SKM-1 (cell line): ENCODE measurements at regions not wholly inside any gene's neighbourhood (a gene's known extent, or its start where the extent isn't known, plus 50 kb on each side); places are given as distances from the start of the nearest gene placed in this dataset.

ENCODE experiments used
- DNase-seq: peaks from one replicate; lab custom pipeline; 2025; ENCODE audit not compliant: unreplicated experiment; lab: John Stamatoyannopoulos, UW

DNA sequence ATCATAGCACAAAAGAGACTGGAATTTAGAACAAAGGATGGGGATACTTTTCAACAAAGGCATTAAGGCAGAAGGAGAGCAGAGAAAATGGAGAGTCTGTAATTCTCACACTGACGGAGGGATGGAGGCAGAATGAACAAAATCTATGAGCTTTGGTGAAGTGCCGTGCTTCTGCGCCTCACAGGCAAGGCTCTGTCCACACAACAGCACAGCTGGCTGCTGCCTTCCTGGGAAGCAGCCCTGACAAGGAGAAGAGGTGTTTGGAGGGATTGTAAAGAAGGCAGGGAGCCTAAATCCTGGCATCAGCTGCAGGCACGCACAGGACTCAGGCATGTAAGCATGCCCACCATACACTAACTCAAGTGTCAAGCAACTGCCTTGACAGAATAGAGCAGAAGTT lies 485.2 kb upstream of the KIF2A start:
- DNase-seq, result no peak

DNA sequence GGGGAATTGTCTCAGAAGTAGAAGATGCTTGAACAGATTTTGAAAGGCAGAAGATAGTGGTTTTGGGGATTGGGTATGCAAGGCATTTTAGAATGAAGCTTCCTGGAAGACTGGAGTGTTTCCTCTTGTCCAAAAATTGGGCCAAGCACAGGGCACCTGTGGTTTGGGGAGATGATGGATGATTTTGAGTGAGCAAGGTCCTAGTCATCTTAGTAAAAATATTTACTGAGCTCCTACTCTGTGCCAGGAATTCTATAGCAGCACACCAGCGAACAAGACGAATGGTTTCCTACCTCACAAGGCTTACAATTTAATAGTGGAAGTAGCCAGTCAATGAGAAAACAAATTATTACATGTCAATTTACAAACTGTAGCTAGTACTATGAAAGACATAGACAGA lies 484.4 kb upstream of the KIF2A start:
- no peak for DNase-seq

DNA sequence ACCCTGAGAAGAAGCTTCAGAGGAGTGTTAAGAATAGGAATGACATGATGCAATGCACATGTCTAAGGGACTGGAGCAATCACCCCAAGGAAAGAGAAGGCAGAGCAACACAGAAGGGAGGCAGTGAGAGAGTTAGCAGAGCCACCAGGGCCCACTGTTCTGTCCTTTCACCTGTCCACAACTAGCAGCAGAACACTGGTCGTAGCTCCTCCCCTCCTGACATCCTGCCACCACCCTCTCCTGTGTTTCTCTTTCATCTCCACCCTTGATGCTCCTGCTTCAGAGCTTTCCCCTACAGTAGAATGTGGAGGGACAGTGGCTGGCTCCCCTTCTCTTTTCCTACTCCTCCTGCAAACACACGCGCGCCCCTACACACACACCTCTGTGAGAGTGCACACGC lies 483.4 kb upstream of the KIF2A start:
- no peak for DNase-seq

DNA sequence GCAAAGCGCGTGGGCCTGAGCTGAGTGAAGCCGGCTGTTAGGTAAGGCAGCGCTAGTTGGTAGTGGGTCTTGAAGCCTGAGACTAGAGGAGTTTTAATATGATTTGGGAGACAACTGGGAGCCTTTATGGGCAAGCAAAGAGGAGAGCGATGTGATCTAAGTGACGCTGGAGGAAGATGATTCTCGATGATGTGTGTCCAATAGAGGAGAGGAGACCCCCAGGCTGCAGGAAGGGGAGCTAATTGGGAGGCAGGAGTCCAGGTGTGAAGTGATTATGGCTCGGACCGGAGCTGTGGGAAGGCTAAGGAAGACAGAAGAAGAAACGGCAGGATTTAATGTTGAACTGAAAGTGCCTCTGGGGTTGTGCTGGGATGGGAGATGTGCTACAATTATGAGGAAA lies 482.9 kb upstream of the KIF2A start:
- no peak for DNase-seq

DNA sequence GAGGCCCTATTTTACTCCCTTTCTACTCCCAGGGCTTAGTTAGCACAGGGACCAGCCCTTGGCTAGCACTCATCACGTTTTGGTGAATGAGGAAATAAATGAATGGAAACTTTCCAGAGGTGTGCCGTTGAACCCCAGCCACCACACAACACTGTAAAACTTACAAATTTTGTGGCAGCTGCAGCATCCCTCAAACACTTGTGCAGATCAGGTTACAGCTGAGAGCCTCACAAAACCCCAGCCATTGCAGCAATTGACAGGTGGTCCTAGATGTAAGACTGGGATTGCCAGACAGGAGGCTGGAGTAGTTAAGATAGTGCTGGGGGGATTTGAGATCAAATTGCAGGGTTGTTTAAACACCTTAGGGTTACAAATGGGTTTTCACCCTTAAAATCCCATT lies 482.2 kb upstream of the KIF2A start:
- DNase-seq, result no peak

DNA sequence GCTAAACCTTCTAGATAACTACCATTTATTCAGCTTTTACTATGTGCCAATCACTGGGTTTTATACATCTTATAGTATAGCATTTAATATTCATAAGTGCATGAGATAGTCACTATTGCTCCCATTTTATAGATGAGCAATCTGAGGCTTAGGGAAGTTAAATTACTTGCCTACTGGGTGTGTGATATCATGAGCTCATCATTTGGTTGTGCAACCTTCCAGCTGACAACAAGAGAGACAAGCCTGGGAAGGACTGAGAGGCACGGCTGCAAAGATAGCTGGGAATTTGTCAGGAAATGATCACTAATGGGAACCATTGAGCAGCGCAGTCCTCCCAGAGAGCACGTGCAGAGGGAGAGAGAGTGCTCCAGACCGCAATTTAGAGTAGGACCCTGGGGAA lies 481.6 kb upstream of the KIF2A start:
- no peak for DNase-seq

DNA sequence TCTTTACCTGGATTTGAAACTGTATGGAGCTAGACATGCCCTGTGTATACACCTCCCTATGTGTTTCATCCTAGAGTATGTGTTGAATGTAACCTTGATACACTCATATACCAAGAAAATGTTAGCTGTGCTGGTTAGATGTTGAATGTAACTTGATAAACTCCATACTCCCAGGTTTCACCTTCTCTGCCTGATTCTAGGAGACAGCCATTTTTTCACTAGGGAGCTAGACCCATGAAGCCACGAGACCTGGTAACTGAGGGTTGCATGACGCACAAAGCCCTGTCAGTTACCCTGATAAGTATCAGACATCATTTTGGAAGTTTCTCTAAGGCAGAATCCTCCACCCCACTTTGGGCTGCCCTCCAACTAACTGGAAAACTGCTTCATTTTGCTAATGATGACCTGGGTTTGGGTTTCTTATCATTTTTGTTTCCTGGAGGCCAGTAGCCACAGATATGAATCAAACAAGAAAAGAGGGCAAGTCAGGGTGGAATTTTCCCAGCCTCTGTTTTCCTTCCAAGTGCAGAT lies 478.5 kb upstream of the KIF2A start:
- DNase-seq, result no peak

DNA sequence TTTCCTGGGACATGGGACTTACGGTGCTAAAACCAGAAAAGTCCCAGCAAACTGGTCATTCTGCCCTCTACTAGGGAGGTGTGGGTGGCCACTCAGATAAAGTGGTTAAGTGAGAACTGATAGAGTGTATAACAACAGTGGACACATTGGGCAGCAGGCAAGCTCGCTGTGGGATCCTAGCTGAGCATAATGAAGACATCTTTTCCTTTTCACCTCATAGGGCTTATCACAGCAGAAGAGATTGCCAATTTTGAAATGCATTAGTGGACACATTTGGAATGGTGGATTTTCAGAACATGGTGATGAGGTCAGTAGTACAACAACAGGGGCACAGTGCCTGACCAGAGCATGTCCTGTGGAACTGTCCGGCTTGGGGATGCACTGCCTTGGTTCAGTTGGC lies 477.1 kb upstream of the KIF2A start:
- no peak for DNase-seq

DNA sequence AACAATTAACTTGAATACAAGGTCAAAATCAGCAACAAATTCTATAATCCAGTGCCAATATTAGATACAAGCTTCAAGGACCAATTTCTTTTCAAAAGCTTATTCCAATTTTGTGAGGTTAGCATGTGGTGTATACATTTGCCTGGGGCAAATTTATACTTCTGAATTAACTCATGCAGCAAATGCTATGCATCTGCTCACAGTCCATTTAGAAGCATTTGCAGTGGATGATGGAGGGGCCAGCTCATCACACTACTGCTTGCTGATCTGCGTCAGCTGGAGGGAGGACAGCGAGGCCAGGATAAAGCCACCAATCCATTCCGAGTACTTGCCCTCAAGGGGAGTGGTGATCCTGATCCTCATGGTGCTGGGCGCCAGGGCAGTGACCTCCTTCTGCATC lies 474.3 kb upstream of the KIF2A start:
- DNase-seq, result no peak

DNA sequence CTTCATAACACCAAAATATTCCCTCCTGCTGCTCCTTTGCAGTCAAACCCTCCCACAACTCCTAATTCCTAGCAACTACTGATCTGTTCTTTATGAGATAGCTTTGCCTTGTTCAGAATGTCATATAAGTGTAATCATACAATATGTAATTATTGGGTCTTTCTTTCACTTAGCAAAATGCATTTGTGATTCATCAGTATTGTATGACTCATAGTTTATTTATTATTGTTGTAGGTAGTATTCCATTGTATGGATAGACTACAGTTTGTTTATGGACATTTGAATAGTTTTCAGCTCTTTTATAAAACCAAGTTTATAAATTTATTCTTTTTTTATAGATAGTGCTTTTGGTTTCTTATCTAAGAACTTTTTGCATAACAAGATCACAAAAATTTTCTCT lies 468.2 kb upstream of the KIF2A start:
- DNase-seq, result no peak

DNA sequence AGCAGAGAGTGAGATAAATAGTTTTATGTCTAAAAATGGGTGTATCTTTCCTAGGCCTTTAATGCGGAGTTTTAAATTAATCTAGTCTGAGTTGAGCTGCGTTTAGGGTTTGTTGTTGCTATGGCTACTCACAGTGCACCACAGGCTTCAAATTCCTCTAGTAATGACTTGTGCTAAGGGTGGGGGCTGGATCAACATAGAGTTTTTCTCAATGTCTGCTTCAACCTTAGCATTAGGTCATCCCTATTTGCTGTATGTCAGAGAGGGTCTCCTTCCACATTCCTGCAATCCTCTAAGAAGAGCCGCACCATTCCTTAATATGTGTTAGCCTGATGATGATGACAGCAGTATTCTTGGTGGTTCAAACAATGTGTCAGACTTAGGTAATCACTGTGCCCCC lies 465.6 kb upstream of the KIF2A start:
- DNase-seq, result no peak

DNA sequence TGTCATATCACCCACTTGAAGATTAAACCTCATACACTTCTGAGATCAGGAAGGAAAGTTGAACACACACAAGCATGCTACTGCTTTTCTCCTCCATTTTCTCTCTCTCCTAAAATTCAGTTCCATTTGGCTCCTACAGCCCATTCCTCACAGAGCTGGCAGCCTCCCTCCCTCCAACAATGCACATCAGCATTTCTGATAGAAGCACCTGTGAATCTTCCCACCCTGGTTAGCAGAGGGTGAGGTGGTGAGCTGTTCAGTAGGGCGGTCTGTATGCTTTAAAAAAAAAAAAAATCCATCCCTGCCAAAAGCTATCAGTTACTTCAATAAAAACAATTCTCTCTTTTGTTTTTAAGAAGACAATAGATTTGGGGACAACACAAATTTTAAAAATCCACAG lies 463.2 kb upstream of the KIF2A start:
- DNase-seq, result no peak

DNA sequence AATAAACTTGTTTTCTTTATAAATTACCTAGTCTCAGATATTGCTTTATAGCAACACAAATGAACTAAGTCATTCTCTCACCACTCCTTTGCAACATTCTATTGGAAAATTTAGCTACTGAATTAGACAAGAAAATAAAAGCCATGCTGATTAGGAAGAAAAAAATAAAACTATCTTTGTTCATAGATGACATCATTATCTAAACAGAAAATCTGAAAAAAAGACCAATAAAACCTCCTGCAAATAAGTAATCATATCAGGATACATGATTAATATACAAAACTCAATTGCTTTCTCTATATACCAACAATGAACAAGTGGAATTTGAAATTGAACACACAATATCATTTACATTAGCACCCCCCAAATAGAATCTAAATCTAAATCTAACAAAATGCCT lies 455.3 kb upstream of the KIF2A start:
- DNase-seq, result no peak

DNA sequence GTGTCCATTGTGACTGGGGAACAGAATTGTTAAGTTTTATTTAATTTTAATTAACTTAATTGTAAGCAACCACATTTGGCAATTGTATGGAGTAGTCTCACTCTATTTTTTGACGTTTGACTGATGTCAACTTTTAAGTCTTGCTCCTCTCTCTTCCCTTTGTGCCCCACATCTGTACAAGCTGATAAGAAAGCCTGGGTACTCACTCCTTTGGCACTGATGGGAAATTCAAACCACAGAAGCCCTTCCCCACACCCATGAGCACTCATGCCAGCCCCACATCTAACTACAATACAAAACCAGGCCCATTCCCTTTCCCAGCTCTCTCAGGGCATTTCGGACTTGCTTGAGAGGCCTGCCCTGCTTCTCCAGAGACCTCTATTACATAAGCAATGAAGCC lies 451.5 kb upstream of the KIF2A start:
- DNase-seq, result no peak

DNA sequence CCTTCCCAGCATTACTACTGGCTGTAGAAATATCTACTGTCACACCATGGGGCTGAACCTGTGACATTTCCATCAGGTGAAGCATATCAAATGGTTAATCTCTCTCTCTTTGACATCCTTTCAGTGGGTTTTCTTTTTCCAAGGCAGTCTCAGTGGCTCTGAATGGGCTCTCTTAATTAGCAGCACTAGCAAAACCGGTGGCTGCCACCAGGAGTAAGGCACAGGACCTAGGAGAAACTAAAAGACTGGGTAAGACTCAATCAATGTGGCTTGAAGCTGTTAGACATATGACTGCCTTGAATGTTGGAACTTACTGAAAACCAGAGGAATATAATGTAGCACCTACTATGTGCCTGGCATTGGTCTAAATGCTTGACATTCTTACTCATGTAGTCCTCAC lies 445.0 kb upstream of the KIF2A start:
- DNase-seq, result no peak

DNA sequence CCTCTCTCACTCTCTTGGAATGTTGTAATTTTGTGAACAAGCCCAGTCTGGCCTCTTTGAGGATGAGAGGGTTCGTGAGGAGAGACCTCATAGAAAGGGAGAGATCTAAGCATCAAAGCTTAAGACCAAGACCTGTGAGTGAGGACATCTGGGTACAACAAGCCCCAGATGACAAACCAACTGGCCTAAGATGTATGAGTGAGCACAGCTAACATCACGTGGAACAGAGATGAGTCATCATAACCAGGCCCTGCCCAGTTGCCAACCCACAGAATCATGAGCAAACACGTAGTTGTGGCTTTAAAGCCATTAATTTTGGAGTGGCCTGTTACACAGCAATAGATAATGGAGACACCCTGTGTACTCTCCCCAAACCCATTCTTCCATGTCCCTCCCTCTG lies 439.1 kb upstream of the KIF2A start:
- DNase-seq, result no peak

DNA sequence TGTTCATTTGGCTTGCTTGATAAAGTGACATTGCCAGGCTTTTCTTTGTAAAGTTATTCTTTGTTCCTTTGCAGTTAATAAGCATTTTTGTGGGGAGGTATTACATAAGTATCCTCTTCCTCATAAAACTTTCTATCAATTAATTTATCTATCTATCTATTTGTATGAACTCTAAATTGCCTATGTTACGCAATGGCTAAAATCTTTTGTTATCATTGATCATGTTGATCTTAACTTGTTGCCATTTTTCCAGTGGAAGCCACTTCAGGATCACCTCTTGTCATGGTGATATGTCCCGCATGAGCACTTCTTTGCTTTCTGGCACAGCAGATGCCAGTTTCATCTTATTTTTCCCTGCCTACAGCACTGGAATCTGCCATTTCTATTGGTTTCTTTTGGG lies 436.7 kb upstream of the KIF2A start:
- DNase-seq, result no peak

DNA sequence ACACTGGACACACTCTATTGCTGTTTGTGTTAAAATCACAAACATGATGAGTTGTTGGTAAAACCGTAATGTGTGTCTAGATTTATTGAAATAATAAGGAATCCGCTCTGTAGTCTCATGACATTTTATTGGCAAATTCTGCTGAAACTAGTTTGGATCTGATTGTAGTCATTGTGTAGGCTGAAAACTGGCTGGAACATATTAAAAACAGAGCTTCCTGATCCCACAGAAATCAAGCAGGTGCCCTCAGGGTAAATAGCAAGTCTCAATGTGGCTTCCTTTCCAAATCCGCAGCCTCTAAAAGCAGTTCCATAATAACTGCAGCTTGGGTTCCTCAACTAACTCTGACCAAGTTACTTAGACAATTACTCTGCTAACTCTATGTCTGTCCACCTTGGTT lies 427.5 kb upstream of the KIF2A start:
- DNase-seq, result no peak

DNA sequence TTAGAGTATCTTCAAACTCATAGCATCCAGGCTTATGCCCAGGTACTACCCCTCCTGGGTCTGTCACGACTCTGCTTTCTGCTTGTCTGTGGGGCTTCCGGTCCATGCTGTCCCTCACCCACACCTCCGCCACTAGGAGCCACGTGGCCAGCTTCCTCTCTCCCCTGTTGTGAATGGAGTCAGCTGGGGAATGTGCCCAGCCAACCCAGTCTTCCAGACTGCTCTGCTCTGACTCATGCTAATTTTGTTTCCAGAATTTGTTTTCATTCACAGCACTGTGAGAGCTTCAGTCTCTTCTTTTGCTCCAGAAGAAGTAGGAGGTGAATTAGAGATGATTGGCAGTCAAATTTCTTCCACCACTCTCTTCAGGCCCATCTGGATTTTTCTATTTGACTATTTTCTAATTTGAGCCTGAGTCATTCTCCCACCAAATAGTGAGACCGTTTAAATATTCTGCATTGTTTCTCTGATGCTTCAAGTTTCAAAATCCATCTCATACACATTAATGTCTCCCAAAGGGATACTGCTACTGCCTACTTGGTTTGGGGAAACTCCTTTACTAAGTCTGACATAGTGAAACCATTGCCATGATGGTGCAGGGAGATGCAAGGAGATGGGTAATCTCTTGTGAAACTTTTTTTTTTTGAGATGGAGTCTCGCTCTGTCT lies 424.1 kb upstream of the KIF2A start:
- DNase-seq, result no peak

DNA sequence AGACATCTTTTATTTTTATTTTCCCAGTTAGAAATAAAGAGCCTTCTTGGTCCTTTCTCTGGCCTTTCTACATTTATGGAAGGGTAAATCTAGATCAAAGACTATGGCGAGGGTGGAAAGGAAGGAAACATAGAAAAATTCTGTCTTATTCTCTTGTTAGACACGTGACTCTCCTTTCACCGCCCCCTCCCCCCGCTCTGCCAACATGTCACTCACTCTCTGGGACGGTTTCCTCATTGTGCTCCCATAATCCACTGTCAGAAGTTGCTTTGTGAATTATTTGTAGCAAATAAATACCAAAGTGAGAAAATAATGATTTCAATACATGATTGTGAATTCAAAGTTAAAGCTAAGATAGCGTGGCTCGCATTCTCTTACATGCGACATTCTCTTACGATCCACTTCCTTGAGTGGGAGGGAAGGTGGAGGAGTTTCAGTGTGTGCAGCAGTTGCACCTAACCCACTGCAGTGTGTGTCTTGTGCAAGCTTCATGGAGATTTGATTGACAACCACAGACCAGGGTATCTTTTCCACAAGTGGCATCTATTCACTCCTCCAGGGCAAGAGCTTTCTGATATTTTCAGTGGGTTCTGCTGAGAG lies 423.0 kb upstream of the KIF2A start:
- no peak for DNase-seq

DNA sequence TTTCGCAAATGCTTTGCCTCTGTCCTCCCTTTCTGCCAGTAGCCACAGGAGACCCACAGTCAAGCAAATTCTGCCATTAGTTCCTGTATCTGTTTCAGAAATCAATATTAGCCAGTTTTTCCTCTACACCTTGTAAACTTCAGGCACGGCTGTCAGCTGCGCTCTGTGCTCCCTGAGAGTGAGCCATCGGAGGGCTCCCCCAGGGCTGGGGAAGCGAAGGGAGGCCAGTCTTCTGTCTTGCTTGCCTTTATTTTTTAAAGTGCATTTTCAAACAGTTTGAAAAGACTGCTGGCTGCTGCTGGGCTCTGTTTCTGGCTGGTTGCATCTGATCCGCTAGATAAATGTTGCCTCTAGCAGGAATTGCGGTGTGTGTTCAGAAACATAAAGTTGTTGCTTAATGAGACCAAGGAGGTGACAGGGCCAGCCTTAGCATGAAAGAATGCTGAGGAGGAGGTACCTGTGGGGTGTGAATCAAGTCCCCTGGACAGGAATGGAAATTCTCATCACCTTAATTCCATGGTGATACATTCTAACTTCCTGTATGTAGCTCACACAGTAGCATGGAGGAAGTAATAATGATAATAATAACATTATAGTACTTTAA lies 421.7 kb upstream of the KIF2A start:
- no peak for DNase-seq

DNA sequence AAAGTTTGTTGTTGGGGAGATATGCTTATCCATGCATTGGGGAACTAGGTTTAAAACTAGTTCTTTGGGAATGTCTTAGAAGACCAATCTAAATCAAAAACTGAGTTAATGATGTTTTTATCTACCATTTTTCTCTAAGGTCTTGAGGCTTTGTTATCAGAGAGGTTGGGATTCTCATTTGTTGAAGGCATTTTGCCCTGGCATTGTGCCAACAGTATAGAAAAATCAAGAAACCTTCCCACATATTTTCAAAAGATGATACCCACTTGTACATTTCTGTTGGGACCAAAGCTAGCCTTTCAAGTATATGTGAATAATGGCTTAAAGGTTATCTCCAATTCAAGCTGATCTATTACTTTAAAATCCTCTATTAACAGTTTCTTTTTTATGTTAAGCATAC lies 419.8 kb upstream of the KIF2A start:
- DNase-seq, result no peak

DNA sequence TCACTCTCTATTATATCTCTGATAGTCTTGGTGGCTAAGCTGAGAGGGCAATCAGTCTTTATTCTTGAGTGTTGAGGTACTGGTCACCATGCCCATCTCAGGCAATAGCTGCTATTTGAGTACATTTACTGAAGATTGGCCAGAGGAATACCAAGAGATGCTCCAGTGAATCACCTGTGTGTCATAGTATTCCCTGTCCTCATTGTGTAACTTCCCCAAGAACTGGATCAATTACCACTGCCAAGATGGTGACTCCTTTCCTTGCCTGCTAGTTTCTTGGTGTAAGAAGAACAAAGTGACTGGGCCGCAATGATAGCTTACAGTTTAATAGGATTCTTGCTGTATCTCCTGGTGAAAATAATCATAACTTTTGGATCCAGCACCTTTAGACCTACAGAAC lies 418.7 kb upstream of the KIF2A start:
- no peak for DNase-seq
